Mesothelial cell of epicardium (in vitro differentiated cells): ENCODE measurements at regions not wholly inside any gene's neighbourhood (a gene's known extent, or its start where the extent isn't known, plus 50 kb on each side); places are given as distances from the start of the nearest gene placed in this dataset.

Experiments used
- DNase-seq, 2 experiments: peaks; one replicate each; pipeline ENCODE4 v3.0.0; 2021; ENCODE audit warnings: low spot score in 2 of 2; ENCODE audit not compliant: unreplicated experiment in 2 of 2
- H3K27ac Mint-ChIP-seq: 2 replicates; pipeline ENCODE4 v1.8.0; 2021; ENCODE audit warnings: mixed read lengths
- H3K27me3 Mint-ChIP-seq: 2 replicates; pipeline ENCODE4 v1.8.0; 2021; ENCODE audit warnings: low read depth, mixed read lengths
- H3K36me3 Mint-ChIP-seq: 2 replicates; pipeline ENCODE4 v1.8.0; 2021; ENCODE audit warnings: mixed read lengths
- H3K4me1 Mint-ChIP-seq: 2 replicates; pipeline ENCODE4 v1.8.0; 2021; ENCODE audit warnings: mixed read lengths
- H3K4me3 Mint-ChIP-seq: 2 replicates; pipeline ENCODE4 v1.8.0; 2021; ENCODE audit warnings: mild to moderate bottlenecking, moderate library complexity, mixed read lengths
- H3K9me3 Mint-ChIP-seq: 2 replicates; pipeline ENCODE4 v1.8.0; 2021; ENCODE audit warnings: mixed read lengths
- CTCF ChIP-seq: fragments of 200-600 bp; sonication (generic); IDR thresholded peaks from one replicate; pipeline ENCODE4 v1.5.0; 2021; ENCODE audit warnings: antibody characterized with exemption; ENCODE audit not compliant: unreplicated experiment

GRCh38 chrX:79645749-79646148 is 278.6 kb upstream of the ITM2A start:
- no peak for TF ChIP-seq CTCF
- no peak overlapping the region for H3K4me3 Mint-ChIP-seq
- H3K9me3 Mint-ChIP-seq: no peaks in the 10 kb centered on the region
- H3K27ac Mint-ChIP-seq: no peak overlapping the region
- no peaks in the 10 kb centered on the region for H3K4me1 Mint-ChIP-seq
- no peaks in the 10 kb centered on the region for H3K36me3 Mint-ChIP-seq
- H3K27me3 Mint-ChIP-seq: no peaks in the 10 kb centered on the region
- no peak for DNase-seq

GRCh38 chrX:79631526-79631925 is 264.4 kb upstream of the ITM2A start:
- Mint-ChIP-seq H3K27me3 (no peaks in the 10 kb centered on the region), H3K9me3 (peaks cover 52% of the 10 kb centered on the region), H3K36me3 (no peaks in the 10 kb centered on the region), H3K4me1 (no peaks in the 10 kb centered on the region), H3K27ac (no peak overlapping the region), H3K4me3 (no peak overlapping the region)
- no peak for TF ChIP-seq CTCF
- DNase-seq: no peak

GRCh38 chrX:79630033-79631009 is 263.2 kb upstream of the ITM2A start:
- Mint-ChIP-seq H3K9me3 (peaks cover 54% of the 10 kb centered on the region), H3K27me3 (no peaks in the 10 kb centered on the region), H3K36me3 (no peaks in the 10 kb centered on the region), H3K4me1 (no peaks in the 10 kb centered on the region), H3K4me3 (no peak overlapping the region), H3K27ac (no peak overlapping the region)
- TF ChIP-seq CTCF: no peak
- DNase-seq: no peak

GRCh38 chrX:79623098-79623762 is 256.1 kb upstream of the ITM2A start:
- no peak for DNase-seq
- TF ChIP-seq CTCF: no peak
- H3K4me1 Mint-ChIP-seq: no peaks in the 10 kb centered on the region
- no peak overlapping the region for H3K27ac Mint-ChIP-seq
- H3K4me3 Mint-ChIP-seq: no peak overlapping the region
- peaks cover 34% of the 10 kb centered on the region for H3K9me3 Mint-ChIP-seq
- no peaks in the 10 kb centered on the region for H3K27me3 Mint-ChIP-seq
- no peaks in the 10 kb centered on the region for H3K36me3 Mint-ChIP-seq

- H3K9me3 Mint-ChIP-seq: peaks cover 15% of the 10 kb centered on the region
- H3K27ac Mint-ChIP-seq: no peak overlapping the region
- H3K27me3 Mint-ChIP-seq: no peaks in the 10 kb centered on the region
- no peak for DNase-seq
- no peaks in the 10 kb centered on the region for H3K4me1 Mint-ChIP-seq
- no peak for TF ChIP-seq CTCF
- H3K4me3 Mint-ChIP-seq: no peak overlapping the region
- no peaks in the 10 kb centered on the region for H3K36me3 Mint-ChIP-seq
Measured at GRCh38 chrX:79618280-79618679, 251.1 kb upstream of the ITM2A start.
